Effector memory CD4-positive, alpha-beta T cell (primary cell): ENCODE measurements at regions not wholly inside any gene's neighbourhood (a gene's known extent, or its start where the extent isn't known, plus 50 kb on each side); places are given as distances from the start of the nearest gene placed in this dataset.

ENCODE experiments used
- DNase-seq, 3 donors: peaks; one replicate each; pipeline ENCODE4 v3.0.0-alpha.2; 2020
- H3K27ac ChIP-seq: 2 replicates; pipeline ENCODE4 v1.7.0; 2013; ENCODE audit warnings: mild to moderate bottlenecking, low read length, moderate library complexity; ENCODE audit not compliant: insufficient read depth, poor library complexity, severe bottlenecking
- H3K27me3 ChIP-seq: replicated peaks from 2 replicates; pipeline ENCODE4 v1.7.0; 2013; ENCODE audit warnings: mild to moderate bottlenecking, low read length; ENCODE audit not compliant: insufficient read depth, control insufficient read depth, poor library complexity, severe bottlenecking
- H3K36me3 ChIP-seq: 2 replicates; pipeline ENCODE4 v1.7.0; 2013; ENCODE audit warnings: mild to moderate bottlenecking, low read length, moderate library complexity; ENCODE audit not compliant: control insufficient read depth, insufficient read depth
- H3K4me1 ChIP-seq: 2 replicates; pipeline ENCODE4 v1.7.0; 2013; ENCODE audit warnings: low read length, mild to moderate bottlenecking; ENCODE audit not compliant: control insufficient read depth, insufficient read depth, poor library complexity, severe bottlenecking
- H3K4me3 ChIP-seq: 2 replicates; pipeline ENCODE4 v1.7.0; 2013; ENCODE audit warnings: low read length, low read depth, mild to moderate bottlenecking; ENCODE audit not compliant: insufficient read depth, poor library complexity, severe bottlenecking
- H3K9me3 ChIP-seq: 2 replicates; pipeline ENCODE4 v1.7.0; 2013; ENCODE audit warnings: mild to moderate bottlenecking, low read length, moderate library complexity; ENCODE audit not compliant: control insufficient read depth

- no peaks in the 10 kb centered on the region for H3K36me3 ChIP-seq
- no peak for DNase-seq
Observed at GRCh38 chr3:118088696-118089095, 946.0 kb downstream of the IGSF11 start.

GRCh38 chr3:118089563-118089962, 945.1 kb downstream of the IGSF11 start:
- Histone ChIP-seq H3K9me3 (no peaks in the 10 kb centered on the region), H3K36me3 (no peaks in the 10 kb centered on the region), H3K27ac (no peak overlapping the region), H3K4me3 (no peak overlapping the region), H3K4me1 (no peaks in the 10 kb centered on the region), H3K27me3 (no peaks in the 10 kb centered on the region)
- no peak for DNase-seq

More at GRCh38 chr3:118088696-118089095, 946.0 kb downstream of the IGSF11 start:
- Histone ChIP-seq H3K27ac (no peak overlapping the region), H3K27me3 (no peaks in the 10 kb centered on the region), H3K4me1 (no peaks in the 10 kb centered on the region), H3K4me3 (no peak overlapping the region), H3K9me3 (no peaks in the 10 kb centered on the region)

GRCh38 chr3:118097226-118097625, 937.4 kb downstream of the IGSF11 start:
- H3K36me3 ChIP-seq, result no peaks in the 10 kb centered on the region
- H3K27me3 ChIP-seq, result no peaks in the 10 kb centered on the region
- H3K9me3 ChIP-seq, result no peaks in the 10 kb centered on the region
- no peak for DNase-seq
- H3K4me3 ChIP-seq, result no peak overlapping the region
- H3K4me1 ChIP-seq, result no peaks in the 10 kb centered on the region
- H3K27ac ChIP-seq, result no peak overlapping the region

- H3K4me1 ChIP-seq, result no peaks in the 10 kb centered on the region
- no peak overlapping the region for H3K4me3 ChIP-seq
- H3K27me3 ChIP-seq, result no peaks in the 10 kb centered on the region
- no peaks in the 10 kb centered on the region for H3K9me3 ChIP-seq
- H3K36me3 ChIP-seq, result no peaks in the 10 kb centered on the region
- H3K27ac ChIP-seq, result no peak overlapping the region
- no peak for DNase-seq
Observed at GRCh38 chr3:118097660-118098059, 937.0 kb downstream of the IGSF11 start.

- no peak for DNase-seq
- Histone ChIP-seq H3K4me3 (no peak overlapping the region), H3K27ac (no peak overlapping the region), H3K27me3 (no peaks in the 10 kb centered on the region), H3K9me3 (no peaks in the 10 kb centered on the region), H3K36me3 (no peaks in the 10 kb centered on the region), H3K4me1 (no peaks in the 10 kb centered on the region)
Observed at GRCh38 chr3:118098827-118099226, 935.8 kb downstream of the IGSF11 start.

- no peaks in the 10 kb centered on the region for H3K27me3 ChIP-seq
- H3K36me3 ChIP-seq, result no peaks in the 10 kb centered on the region
- no peak overlapping the region for H3K27ac ChIP-seq
- DNase-seq, result no peak
- H3K4me3 ChIP-seq, result no peak overlapping the region
- H3K9me3 ChIP-seq, result no peaks in the 10 kb centered on the region
- no peaks in the 10 kb centered on the region for H3K4me1 ChIP-seq
Observed at GRCh38 chr3:118101891-118102290, 932.8 kb downstream of the IGSF11 start.

GRCh38 chr3:118102737-118103136, 931.9 kb downstream of the IGSF11 start:
- Histone ChIP-seq H3K4me3 (no peak overlapping the region), H3K4me1 (no peaks in the 10 kb centered on the region), H3K27me3 (no peaks in the 10 kb centered on the region), H3K27ac (no peak overlapping the region), H3K36me3 (no peaks in the 10 kb centered on the region), H3K9me3 (no peaks in the 10 kb centered on the region)
- DNase-seq, result no peak

GRCh38 chr3:118108201-118108600, 926.4 kb downstream of the IGSF11 start:
- Histone ChIP-seq H3K36me3 (no peaks in the 10 kb centered on the region), H3K27me3 (no peaks in the 10 kb centered on the region), H3K4me3 (no peak overlapping the region), H3K4me1 (no peaks in the 10 kb centered on the region), H3K9me3 (no peaks in the 10 kb centered on the region), H3K27ac (no peak overlapping the region)
- no peak for DNase-seq

GRCh38 chr3:118108769-118109168, 925.9 kb downstream of the IGSF11 start:
- Histone ChIP-seq H3K9me3 (no peaks in the 10 kb centered on the region), H3K27ac (no peak overlapping the region), H3K27me3 (no peaks in the 10 kb centered on the region), H3K4me1 (no peaks in the 10 kb centered on the region), H3K4me3 (no peak overlapping the region), H3K36me3 (no peaks in the 10 kb centered on the region)
- DNase-seq, result no peak

GRCh38 chr3:118110211-118110610, 924.4 kb downstream of the IGSF11 start:
- H3K4me1 ChIP-seq, result no peaks in the 10 kb centered on the region
- DNase-seq, result no peak

GRCh38 chr3:118116991-118117390, 917.7 kb downstream of the IGSF11 start:
- Histone ChIP-seq H3K36me3 (no peaks in the 10 kb centered on the region), H3K27me3 (no peaks in the 10 kb centered on the region)

More at GRCh38 chr3:118110211-118110610, 924.4 kb downstream of the IGSF11 start:
- H3K27ac ChIP-seq, result no peak overlapping the region
- H3K9me3 ChIP-seq, result no peaks in the 10 kb centered on the region
- no peaks in the 10 kb centered on the region for H3K36me3 ChIP-seq
- H3K27me3 ChIP-seq, result no peaks in the 10 kb centered on the region
- no peak overlapping the region for H3K4me3 ChIP-seq

More at GRCh38 chr3:118116991-118117390, 917.7 kb downstream of the IGSF11 start:
- no peak overlapping the region for H3K27ac ChIP-seq
- no peak overlapping the region for H3K4me3 ChIP-seq
- H3K4me1 ChIP-seq, result no peaks in the 10 kb centered on the region
- H3K9me3 ChIP-seq, result no peaks in the 10 kb centered on the region
- no peak for DNase-seq
